Stimulated activated CD4-positive, alpha-beta T cell treated with anti-CD3 and anti-CD28 coated beads, Interleukin-4, amount 100 ng/mL, for 48 hours (primary cell): ENCODE measurements at regions not wholly inside any gene's neighbourhood (a gene's known extent, or its start where the extent isn't known, plus 50 kb on each side); places are given as distances from the start of the nearest gene placed in this dataset.
A peak's percentile ranks its signal among the peaks of the same experiment; 100 is the strongest.

Experiments
- DNase-seq, 2 donors: peaks; one replicate each; pipeline ENCODE4 v3.0.0-alpha.2; 2020; ENCODE audit warnings: low read depth in 2 of 2

DNA sequence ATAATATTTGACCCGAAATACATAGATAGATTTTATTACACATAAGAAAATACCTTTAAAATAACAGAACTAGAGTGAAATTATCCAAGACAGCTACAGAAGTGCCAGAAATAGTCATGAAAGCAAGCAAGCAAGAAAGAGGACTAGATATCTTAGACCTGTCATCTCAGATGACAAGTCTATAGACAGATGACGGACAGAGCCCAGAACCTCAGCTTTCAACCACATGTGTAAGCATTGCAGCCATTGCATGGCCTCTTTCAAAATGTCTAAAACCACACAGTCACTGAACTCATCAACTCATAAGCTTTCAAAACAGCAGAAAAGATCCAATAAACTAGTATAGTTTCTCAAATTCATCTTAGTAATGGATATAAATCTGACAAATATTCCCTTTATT, 59.8 kb upstream of the FHIT start:
- DNase-seq: no peak

DNA sequence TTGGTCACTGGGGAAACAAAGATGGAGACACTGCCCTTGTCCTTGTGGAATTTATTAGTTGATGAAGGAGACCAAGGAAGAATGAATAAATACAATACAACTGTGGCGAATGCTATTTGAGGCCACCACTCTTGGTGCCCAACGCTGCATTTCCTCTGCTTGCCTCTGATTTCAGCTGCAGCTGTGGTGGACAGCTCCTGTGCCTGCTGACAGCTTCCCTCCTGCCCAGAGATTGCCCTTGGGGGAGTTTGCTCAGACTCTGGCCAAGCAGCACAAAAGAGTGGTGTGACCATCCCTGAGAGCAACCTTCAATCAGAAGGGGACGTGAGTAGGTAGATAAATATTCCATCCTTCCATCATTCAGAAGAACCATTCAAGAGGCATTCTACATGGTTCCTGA, 64.6 kb upstream of the FHIT start:
- DNase-seq: no peak

- no peak for DNase-seq
Observed at GRCh38 chr3:61323094-61323493, 71.8 kb upstream of the FHIT start.

GRCh38 chr3:61331929-61332552, 80.8 kb upstream of the FHIT start:
- DNase-seq: no peak

GRCh38 chr3:61333192-61333961, 82.1 kb upstream of the FHIT start:
- DNase-seq: no peak

DNA sequence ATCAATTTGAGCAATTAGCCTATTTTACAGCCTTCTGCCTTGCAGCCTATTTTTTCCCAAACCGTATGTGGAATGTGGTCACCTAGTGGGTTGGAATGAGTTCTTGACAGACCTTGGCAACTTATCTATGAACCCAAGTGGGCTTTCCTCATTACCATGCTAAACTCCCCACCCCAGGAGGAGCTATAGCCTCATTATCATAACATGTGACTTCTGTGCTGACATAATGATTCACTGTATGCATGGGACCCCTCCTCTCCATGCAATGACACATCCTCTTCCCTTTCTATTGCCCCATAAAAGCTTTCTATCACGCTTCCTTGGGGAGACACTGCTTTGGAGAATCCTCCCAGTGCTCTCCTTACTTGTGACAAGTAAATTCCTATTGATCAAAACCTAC, 83.5 kb upstream of the FHIT start:
- DNase-seq: no peak

DNA sequence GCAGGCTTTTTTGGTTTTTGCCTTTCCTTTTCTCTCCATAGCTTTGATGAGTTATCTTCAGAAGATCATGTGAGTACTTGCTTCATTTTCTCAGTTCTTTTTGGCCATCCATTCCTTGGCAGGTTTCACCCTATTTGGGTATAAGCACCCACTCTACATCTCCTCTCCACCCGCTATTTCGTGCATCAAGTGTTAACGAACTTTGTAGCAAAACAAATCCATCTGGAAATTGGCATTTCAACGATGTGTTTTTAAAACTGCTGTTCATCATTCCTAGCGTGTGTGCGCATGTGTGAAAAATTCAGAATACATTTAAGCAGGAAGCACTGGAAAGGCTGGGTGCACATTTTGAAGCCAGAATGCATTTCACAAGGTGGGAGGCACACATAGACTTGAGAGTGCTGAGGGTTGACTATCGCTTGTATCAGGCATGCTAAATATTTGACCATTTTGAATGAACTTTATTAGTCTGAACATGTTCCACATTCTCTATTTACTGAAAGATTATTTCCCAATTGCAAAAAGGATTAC, 89.7 kb upstream of the FHIT start:
- DNase-seq: no peak

GRCh38 chr3:61343543-61343942, 92.3 kb upstream of the FHIT start:
- no peak for DNase-seq

DNA sequence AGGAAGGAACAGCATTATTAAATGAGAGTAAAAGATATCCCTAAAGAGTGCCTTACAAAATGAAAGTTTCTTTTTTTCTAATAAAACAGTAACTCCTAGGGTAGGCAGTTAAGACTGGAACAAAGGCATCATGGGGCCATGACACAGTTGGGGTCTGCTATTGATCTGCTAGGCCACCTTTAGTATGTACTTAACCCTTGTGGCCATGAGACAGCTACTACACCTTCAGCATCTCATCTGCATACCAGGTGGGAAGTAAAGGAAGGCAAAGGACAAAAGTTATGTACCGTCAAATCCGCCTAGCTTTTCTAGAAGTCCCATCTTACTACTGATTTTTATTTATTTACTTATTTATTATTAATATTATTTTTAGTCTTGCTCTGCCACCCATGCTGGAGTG, 93.8 kb upstream of the FHIT start:
- no peak for DNase-seq

GRCh38 chr3:61347981-61348380, 96.7 kb upstream of the FHIT start:
- no peak for DNase-seq

DNA sequence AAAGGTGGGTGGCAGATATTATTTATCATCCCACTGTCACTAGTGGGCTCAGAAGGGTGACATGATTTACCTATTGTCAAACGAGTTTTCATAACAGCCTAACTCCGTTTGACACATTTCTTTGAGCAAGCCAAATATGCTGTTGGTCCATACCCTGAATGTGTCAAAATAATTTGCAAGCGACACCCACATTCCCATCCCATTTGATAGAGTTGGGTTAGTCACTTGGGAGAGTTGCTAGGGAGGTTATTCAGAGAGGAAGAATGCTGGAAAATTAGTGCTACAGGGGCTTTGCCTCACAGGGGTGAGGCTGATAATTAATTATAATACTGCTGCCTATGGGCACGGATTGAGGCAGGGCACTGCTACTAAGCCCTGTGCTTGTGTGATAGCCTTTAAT, 98.5 kb upstream of the FHIT start:
- DNase-seq: no peak

DNA sequence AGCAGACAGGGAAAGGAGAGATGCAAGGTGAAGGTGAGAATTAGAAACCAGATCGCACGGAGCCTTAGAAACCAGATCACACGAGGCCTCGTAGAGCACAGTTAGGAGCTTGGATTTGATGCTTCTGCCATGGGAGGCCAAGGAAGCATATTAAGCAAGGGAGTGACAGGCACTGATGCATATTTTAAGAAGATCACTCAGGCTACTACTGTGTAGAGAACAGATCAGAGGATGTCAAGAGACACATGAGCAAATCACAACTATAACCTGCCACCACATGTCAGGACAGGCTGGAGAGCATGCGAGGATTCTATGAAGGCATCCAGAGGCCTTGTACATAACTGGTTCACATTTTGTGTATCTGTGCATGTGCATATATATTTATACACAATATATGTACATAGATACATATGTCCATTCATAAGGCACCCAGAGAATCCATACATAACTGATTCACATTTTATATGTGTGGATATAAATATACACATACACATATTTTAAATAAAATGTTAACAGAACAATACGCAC, 99.6 kb upstream of the FHIT start:
- no peak for DNase-seq

GRCh38 chr3:61352306-61352705, 101.1 kb upstream of the FHIT start:
- no peak for DNase-seq

- DNase-seq: no peak
Observed at GRCh38 chr3:61353382-61353781, 102.1 kb upstream of the FHIT start.

DNA sequence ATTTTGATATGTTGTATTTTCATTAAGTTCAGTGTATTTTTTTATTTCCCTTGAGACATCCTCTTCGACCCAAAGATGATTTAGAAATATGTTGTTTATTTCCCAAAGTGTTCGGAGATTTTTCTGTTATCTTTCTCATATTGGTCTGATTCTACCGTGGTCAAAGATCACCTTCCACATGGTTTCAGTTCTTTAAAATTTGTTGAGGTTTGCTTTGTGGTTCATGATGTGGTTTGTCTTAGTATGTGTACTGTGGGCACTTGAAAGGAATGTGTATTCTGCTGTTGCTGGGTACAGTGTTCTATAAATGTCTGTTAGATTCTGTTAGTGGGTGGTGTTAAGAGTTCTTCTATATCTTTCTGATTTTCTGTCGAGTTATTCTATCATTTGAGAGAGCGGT, 103.4 kb upstream of the FHIT start:
- no peak for DNase-seq

DNA sequence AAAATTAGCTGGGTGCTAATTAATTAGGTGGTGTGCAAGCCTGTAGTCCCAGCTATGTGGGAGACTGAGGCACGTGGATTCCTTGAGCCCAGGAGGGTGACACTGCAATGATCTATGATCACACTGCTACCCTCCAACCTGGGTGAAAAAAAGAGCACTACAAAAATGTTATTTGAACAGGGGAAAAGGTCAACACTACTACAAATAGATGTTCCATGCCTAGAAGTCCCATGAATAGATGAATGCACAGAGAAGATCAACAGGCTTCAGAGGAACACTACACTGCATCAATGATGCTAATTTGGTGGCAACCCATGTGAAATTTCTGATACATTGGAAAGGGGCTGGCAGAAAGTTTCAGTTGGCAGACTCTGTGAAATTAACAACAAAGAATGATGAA, 105.4 kb upstream of the FHIT start:
- no peak for DNase-seq

- no peak for DNase-seq
Observed at GRCh38 chr3:61357902-61358301, 106.7 kb upstream of the FHIT start.

- no peak for DNase-seq
Observed at GRCh38 chr3:61358364-61358763, 107.1 kb upstream of the FHIT start.

DNA sequence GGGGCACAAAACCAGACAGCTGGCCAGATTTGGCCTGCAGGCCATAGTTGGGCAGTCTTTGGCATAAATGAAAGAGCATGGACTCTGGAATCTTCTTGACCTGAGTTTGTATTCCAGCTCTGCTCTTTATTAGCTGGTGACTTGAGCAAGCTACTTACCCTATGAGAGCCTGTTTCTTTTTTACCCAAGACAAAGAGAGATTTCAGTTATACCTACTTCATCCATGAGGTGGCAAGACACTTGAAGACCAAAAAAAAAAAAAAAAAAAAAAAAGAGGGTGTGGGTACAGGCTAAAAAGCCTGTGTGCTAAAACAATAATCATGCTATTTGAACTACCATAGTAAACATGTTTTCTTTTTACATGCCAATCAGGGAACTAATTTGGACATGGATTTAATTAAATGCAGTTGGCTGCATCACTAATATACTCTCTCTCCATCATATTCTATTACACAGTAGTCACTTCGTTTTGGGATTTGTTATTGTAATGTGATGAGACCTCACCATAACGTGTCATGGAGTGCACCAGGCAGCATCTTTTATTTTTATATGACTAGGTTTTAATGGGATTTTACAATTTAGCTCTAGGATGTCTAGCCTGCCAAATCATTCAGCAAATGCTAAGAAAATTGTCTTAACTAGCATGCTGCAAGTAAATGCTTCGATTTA, 109.2 kb upstream of the FHIT start:
- no peak for DNase-seq

DNA sequence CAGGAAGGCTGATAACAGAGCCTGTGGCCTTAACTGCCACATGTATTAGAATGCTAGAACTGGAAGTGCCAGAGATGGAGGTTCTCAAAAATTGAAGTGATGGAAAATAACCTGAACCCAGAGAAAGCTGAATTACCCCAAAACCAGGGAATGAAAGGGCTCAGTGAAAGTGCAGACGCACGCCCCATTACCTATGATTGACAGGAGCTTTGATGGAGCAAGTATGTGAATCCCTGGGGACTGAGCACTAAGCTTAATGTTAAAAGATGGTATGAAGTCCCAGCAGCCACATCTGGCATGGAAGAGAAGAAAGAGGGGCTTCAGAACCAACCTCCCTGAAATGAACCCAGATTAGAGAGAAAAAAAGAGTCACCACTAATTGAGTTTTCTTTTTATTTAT, 118.4 kb upstream of the FHIT start:
- DNase-seq: no peak

- peak; percentile 5 to 6 for DNase-seq
Observed at GRCh38 chr3:61371123-61371522, 119.9 kb upstream of the FHIT start.

DNA sequence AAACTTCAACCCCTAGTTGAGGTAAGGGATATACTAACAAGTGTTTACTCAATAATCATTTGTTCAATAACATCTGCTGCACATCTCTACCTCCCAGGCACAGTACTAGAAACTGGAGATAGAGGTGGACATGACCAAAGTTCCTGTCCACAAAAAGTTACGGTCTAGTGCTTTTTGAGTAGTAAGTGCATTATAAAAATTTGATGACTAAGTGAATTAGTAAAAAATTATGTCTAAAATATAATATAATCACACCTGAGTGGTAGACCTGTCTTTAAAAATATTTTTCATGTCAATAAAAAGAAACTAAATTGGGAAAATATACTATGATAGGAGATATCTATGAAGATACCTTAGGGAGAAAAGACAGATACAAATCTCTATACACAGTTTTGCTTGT, 121.5 kb upstream of the FHIT start:
- DNase-seq: no peak

DNA sequence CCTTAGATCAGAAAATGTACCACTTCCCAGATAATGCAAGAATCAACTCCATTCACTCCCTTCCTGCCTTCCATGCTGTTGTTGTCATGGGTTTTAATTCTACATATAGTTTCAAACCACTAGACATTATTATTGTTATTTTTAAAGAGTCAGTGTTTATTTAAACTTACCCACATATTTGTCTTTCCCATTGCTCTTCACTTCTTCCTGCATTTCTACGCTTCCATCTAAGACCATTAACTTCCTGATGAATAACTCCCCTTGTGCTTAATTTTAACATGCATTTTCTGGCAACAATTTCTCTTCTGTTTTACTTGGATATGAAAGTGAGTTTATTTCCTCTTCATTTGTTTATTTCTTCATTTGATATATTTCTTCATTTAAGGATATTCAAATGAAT, 127.1 kb upstream of the FHIT start:
- DNase-seq: no peak
